GM12865 (cell line): ENCODE measurements at regions not wholly inside any gene's neighbourhood (a gene's known extent, or its start where the extent isn't known, plus 50 kb on each side); places are given as distances from the start of the nearest gene placed in this dataset.

Experiments
- DNase-seq: peaks from one replicate; pipeline ENCODE4 v3.0.0; 2010; ENCODE audit warnings: low read depth
- H3K4me3 ChIP-seq: 2 replicates; pipeline ENCODE4 v1.5.1; 2011; ENCODE audit warnings: mild to moderate bottlenecking, low read depth, low read length, control low read depth
- TF ChIP-seq, protein P1 (sequence below): IDR thresholded peaks from 2 replicates; pipeline ENCODE4 v1.5.1; 2011; ENCODE audit warnings: low read length, control low read depth, low read depth, inconsistent platforms; ENCODE audit not compliant: insufficient read depth; ENCODE audit errors: missing control alignments

DNA sequence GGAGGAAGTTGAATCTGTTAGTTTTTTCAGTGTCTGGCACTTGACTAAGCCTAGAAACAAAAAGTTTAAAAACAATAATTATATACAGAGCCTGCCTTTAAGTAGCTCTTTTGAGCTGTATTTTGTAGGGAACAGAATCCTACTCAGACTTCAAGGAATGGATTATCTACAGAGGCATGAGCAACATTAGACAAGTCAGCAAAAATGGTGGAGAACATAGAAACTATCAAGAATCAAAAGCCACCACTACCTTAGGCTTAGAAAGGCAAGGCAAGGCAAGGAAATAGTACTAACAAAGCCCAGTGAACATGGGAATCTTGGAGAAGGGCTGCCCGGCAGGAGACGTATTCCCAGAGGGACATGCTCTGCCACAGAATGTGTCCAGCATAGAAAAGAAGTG is 353.6 kb upstream of the FAT3 start:
- TF ChIP-seq, protein P1, sequence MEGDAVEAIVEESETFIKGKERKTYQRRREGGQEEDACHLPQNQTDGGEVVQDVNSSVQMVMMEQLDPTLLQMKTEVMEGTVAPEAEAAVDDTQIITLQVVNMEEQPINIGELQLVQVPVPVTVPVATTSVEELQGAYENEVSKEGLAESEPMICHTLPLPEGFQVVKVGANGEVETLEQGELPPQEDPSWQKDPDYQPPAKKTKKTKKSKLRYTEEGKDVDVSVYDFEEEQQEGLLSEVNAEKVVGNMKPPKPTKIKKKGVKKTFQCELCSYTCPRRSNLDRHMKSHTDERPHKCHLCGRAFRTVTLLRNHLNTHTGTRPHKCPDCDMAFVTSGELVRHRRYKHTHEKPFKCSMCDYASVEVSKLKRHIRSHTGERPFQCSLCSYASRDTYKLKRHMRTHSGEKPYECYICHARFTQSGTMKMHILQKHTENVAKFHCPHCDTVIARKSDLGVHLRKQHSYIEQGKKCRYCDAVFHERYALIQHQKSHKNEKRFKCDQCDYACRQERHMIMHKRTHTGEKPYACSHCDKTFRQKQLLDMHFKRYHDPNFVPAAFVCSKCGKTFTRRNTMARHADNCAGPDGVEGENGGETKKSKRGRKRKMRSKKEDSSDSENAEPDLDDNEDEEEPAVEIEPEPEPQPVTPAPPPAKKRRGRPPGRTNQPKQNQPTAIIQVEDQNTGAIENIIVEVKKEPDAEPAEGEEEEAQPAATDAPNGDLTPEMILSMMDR = no peak
- DNase-seq = no peak
- H3K4me3 ChIP-seq = no peak overlapping the region

DNA sequence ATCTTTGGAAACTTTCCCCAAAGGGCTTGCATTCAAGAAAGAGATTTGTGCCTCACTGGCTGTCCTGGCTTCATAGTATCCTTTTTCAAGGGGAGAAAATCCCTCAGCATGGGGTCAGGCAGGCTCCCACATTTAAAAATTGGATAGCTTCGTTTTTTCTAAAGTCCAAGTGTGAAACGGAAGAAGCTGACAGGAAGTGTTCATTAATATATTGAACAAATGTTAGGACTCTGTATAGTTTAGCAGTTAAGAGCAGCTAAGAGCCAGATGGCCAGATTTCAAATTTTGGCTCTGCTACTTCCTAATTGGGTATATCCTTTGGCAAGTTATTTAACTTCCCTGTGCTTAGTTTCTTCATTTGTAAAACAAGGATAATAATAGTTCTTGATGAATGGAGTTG is 354.9 kb upstream of the FAT3 start:
- TF ChIP-seq, protein P1 = no peak
- no peak overlapping the region for H3K4me3 ChIP-seq
- DNase-seq = no peak

DNA sequence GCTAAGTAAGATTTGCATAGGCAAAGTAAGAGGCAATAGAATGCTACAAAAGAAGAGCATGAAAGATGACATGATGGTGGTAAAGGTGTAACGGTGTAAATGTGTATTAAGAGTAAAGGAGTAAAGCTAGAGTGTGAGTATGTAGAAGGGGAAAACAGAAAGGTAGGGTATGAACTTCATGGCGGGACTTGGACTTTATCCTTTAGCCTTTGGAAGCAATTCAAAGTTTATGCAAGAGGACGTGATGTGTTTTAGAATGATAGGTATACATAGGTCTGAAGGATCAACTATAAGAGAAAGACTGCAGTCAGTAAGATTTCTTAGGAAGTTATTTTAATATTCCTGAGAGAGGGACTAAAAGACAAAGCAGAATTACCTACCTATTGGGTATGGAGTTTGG is 358.0 kb upstream of the FAT3 start:
- DNase-seq = no peak
- TF ChIP-seq, protein P1 = no peak
- H3K4me3 ChIP-seq = no peak overlapping the region

DNA sequence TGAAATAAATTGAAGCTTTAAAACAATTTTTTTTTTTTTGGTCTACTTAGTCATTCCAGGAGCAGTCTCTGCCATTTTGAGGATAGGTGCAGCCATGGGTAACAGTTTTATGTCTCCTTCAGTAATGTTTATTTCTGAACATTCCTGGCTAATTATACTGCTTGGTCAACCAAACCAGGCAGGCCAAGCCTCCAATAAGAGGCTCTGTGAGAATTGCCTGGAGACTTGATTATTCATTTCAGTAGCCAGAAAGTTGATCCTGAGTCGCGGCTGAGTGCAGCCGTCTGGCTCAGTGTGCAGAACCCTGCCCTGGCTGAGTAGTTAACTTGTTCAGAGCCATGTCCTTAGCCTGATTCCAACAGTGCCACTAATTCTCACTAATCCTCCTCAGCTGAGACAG is 364.0 kb upstream of the FAT3 start:
- no peak overlapping the region for H3K4me3 ChIP-seq
- DNase-seq = no peak

DNA sequence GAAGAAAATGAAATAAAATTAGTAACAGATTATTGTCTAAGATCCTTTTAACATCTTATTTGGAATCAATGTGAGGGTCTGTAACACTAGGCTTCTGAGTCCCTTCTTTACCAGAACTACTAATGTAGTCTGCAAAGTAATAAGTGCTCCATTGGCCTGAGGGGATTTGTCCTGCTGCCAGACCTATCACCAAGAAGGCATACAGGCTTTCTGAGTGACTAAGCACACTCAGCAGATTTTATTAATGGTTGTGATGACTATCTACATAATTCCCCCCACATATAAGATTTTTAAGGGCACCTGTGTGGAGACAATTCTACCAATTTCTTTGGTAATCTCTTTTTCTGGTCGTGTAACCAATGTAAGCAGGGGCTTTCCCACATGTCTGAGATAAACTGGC is 365.0 kb upstream of the FAT3 start:
- no peak for DNase-seq
- no peak overlapping the region for H3K4me3 ChIP-seq
- TF ChIP-seq, protein P1 = no peak

More for the DNA sequence above, 364.0 kb upstream of the FAT3 start:
- TF ChIP-seq, protein P1 = no peak

DNA sequence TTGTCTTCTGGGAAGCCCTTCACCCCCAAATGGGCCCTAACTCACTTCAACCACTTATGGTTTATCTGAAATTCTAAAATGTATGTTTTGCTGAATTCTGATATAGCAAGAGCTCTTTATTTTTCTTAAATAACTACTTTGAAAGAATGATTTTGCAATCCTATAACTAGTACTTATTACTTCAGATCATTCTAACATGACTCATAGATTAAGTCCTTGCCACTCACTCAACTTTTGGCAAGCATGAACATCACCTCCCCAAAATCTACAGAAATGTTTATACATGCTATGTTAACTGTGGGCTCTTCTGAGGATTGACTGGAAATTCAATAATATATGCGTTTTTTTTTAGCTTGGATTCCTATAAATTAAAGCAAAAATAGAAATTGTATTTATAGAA is 367.4 kb upstream of the FAT3 start:
- TF ChIP-seq, protein P1 = no peak
- no peak overlapping the region for H3K4me3 ChIP-seq
- DNase-seq = no peak

DNA sequence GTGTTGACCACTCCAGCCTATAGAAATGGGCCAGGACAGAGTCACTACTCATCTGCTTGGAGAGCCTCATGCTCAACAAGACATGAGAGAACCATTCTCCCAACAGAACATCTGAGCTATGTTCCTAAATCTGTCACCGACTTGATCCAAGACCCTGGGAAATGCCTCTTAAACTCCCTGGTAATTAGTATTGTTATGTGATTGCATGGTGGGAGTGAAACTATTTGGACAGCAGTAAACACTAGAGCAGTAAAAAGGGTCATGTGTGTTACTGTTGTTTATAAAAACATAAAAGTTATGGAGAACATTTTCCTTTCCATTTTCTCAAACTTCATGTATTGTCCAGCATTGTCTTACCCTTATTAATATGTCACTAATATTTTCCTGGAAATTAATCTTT is 369.8 kb upstream of the FAT3 start:
- DNase-seq = no peak
- H3K4me3 ChIP-seq = no peak overlapping the region
- TF ChIP-seq, protein P1 = no peak
